K562 (cell line): ENCODE measurements at regions not wholly inside any gene's neighbourhood (a gene's known extent, or its start where the extent isn't known, plus 50 kb on each side); places are given as distances from the start of the nearest gene placed in this dataset.
A peak's percentile ranks its signal among the peaks of the same experiment; 100 is the strongest.

Experiments used
- KLF6 ChIP-seq: fragments of 250-450 bp; sonication (Bioruptor Pico); IDR thresholded peaks from 2 replicates; pipeline ENCODE4 v1.4.0; 2020; ENCODE audit warnings: mild to moderate bottlenecking, moderate library complexity, borderline replicate concordance
- LCOR ChIP-seq: sonication (generic); formaldehyde crosslinking; IDR thresholded peaks from 2 replicates; pipeline ENCODE4 v1.8.0; 2022; ENCODE audit warnings: mild to moderate bottlenecking, missing genetic modification reagents
- NFXL1 ChIP-seq: fragments of 450-650 bp; formaldehyde crosslinking; IDR thresholded peaks from 2 replicates; pipeline ENCODE4 v1.4.0; 2021; ENCODE audit warnings: mild to moderate bottlenecking
- PHB2 ChIP-seq: fragments of 450-650 bp; IDR thresholded peaks from 2 replicates; pipeline ENCODE4 v1.6.1; 2017; ENCODE audit warnings: low read depth
- POLR2AphosphoS2 ChIP-seq: IDR thresholded peaks from 2 replicates; pipeline ENCODE4 v1.6.1; 2012; ENCODE audit warnings: low read length, improper control_type of control experiment
- RAD21 ChIP-seq, 2 experiments: fragments of 250-450 bp in 1 of 2; fragments of 450-650 bp in 1 of 2; sonication (Bioruptor Pico) in 1 of 2; formaldehyde crosslinking in 1 of 2; IDR thresholded peaks in 1 of 2; conservative IDR thresholded peaks in 1 of 2; 2 replicates each; pipeline versions ENCODE4 v1.4.0 to v1.8.0; 2020 to 2022; ENCODE audit warnings: mild to moderate bottlenecking in 2 of 2, moderate library complexity in 1 of 2
- RAD51 ChIP-seq: fragments of 450-650 bp; IDR thresholded peaks from 2 replicates; pipeline ENCODE4 v1.7.1; 2016; ENCODE audit warnings: low read depth, mild to moderate bottlenecking, borderline replicate concordance
- TCF3 ChIP-seq: sonication (generic); formaldehyde crosslinking; IDR thresholded peaks from 2 replicates; pipeline ENCODE4 v1.4.0; 2020; ENCODE audit warnings: mild to moderate bottlenecking, missing genetic modification reagents
- XRCC3 ChIP-seq: fragments of 450-650 bp; IDR thresholded peaks from 2 replicates; pipeline ENCODE4 v1.6.1; 2017; ENCODE audit warnings: mild to moderate bottlenecking, moderate library complexity
- ZNF212 ChIP-seq: fragments of 450-650 bp; formaldehyde crosslinking; IDR thresholded peaks from 2 replicates; pipeline ENCODE4 v1.4.0; 2020; ENCODE audit warnings: mild to moderate bottlenecking
- ZNF263 ChIP-seq: sonication (generic); formaldehyde crosslinking; IDR thresholded peaks from 2 replicates; pipeline ENCODE4 v1.8.0; 2022; ENCODE audit warnings: mild to moderate bottlenecking, missing genetic modification reagents, borderline replicate concordance
- ZNF644 ChIP-seq: fragments of 200-800 bp; sonication (Bioruptor generic); IDR thresholded peaks from 2 replicates; pipeline ENCODE4 v1.6.1; 2016; ENCODE audit warnings: low read depth, missing genetic modification characterization, missing compliant biosample characterization
- TF ChIP-seq, protein P1 (sequence below): fragments of 450-650 bp; IDR thresholded peaks from one replicate; pipeline ENCODE4 v1.6.1; 2018; ENCODE audit warnings: mild to moderate bottlenecking, moderate library complexity; ENCODE audit not compliant: partially characterized antibody
- TF ChIP-seq, protein P2 (sequence below), 2 experiments: fragments of 450-650 bp in 1 of 2; sonication (generic) in 1 of 2; formaldehyde crosslinking in 1 of 2; IDR thresholded peaks; 2 replicates each; pipeline versions ENCODE4 v1.7.1 to v1.9.0; 2016 to 2022; ENCODE audit warnings: inconsistent platforms in 1 of 2, mild to moderate bottlenecking in 1 of 2, missing genetic modification reagents in 1 of 2
- TF ChIP-seq, protein P3 (sequence below), 3 experiments: IDR thresholded peaks in 2 of 3; conservative IDR thresholded peaks in 1 of 3; 2 replicates each; pipeline ENCODE4 v1.5.1; 2011 to 2012; ENCODE audit warnings: low read length in 3 of 3, mild to moderate bottlenecking in 3 of 3, control low read depth in 2 of 3, improper control_type of control experiment in 1 of 3, inconsistent platforms in 1 of 3, low read depth in 1 of 3, mixed read lengths in 1 of 3, moderate library complexity in 1 of 3; ENCODE audit not compliant: insufficient read depth in 2 of 3

DNA sequence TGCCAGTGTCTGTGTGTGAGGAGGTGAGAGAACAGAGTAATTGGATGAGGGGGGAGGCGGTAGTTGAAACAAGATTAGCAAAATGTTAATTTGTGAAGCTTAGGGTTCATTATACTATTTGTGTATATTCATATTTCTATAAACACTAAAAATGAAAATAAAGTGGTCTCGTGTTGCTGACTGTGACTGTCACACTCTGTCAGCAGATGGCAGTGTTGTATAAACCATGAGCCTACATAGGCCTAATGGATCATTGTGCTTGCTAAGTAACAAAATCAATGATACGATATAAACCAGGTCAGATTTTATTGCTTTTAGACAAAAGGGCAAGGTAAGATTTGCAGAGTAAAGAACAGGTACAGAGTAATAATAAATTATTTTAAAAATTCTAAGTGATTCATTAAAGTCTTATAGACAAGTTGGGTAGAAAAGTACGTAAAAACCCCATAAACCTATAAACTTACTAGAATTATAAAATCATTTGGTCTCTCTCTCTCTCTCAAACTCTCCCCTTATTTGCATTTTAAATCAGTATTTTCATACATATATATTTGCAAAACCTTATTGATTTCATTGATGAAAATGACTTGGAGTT lies 182.7 kb downstream of the RPIA start (continued):
- TF ChIP-seq RAD21 (CRISPR knock-in tag; conservative IDR thresholded peaks at IDR 0.05 in 1 of 2, IDR thresholded peaks at IDR 0.05 in 1 of 2) (peak; percentile 67 to 78), ZNF263 (CRISPR knock-in tag) (no peak), NFXL1 (CRISPR knock-in tag) (no peak), LCOR (CRISPR knock-in tag) (no peak), ZNF644 (tag) (no peak), PHB2 (no peak), KLF6 (CRISPR knock-in tag) (no peak), POLR2AphosphoS2 (no peak), TCF3 (CRISPR knock-in tag) (no peak), RAD51 (no peak), ZNF212 (no peak), XRCC3 (no peak)
- TF ChIP-seq, protein P1, sequence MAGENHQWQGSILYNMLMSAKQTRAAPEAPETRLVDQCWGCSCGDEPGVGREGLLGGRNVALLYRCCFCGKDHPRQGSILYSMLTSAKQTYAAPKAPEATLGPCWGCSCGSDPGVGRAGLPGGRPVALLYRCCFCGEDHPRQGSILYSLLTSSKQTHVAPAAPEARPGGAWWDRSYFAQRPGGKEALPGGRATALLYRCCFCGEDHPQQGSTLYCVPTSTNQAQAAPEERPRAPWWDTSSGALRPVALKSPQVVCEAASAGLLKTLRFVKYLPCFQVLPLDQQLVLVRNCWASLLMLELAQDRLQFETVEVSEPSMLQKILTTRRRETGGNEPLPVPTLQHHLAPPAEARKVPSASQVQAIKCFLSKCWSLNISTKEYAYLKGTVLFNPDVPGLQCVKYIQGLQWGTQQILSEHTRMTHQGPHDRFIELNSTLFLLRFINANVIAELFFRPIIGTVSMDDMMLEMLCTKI: no peak
- TF ChIP-seq, protein P2, sequence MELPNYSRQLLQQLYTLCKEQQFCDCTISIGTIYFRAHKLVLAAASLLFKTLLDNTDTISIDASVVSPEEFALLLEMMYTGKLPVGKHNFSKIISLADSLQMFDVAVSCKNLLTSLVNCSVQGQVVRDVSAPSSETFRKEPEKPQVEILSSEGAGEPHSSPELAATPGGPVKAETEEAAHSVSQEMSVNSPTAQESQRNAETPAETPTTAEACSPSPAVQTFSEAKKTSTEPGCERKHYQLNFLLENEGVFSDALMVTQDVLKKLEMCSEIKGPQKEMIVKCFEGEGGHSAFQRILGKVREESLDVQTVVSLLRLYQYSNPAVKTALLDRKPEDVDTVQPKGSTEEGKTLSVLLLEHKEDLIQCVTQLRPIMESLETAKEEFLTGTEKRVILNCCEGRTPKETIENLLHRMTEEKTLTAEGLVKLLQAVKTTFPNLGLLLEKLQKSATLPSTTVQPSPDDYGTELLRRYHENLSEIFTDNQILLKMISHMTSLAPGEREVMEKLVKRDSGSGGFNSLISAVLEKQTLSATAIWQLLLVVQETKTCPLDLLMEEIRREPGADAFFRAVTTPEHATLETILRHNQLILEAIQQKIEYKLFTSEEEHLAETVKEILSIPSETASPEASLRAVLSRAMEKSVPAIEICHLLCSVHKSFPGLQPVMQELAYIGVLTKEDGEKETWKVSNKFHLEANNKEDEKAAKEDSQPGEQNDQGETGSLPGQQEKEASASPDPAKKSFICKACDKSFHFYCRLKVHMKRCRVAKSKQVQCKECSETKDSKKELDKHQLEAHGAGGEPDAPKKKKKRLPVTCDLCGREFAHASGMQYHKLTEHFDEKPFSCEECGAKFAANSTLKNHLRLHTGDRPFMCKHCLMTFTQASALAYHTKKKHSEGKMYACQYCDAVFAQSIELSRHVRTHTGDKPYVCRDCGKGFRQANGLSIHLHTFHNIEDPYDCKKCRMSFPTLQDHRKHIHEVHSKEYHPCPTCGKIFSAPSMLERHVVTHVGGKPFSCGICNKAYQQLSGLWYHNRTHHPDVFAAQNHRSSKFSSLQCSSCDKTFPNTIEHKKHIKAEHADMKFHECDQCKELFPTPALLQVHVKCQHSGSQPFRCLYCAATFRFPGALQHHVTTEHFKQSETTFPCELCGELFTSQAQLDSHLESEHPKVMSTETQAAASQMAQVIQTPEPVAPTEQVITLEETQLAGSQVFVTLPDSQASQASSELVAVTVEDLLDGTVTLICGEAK (IDR thresholded peaks at IDR 0.05): no peak
- TF ChIP-seq, protein P2 (CRISPR knock-in tag; IDR thresholded peaks at IDR 0.05): no peak
- TF ChIP-seq, protein P3, sequence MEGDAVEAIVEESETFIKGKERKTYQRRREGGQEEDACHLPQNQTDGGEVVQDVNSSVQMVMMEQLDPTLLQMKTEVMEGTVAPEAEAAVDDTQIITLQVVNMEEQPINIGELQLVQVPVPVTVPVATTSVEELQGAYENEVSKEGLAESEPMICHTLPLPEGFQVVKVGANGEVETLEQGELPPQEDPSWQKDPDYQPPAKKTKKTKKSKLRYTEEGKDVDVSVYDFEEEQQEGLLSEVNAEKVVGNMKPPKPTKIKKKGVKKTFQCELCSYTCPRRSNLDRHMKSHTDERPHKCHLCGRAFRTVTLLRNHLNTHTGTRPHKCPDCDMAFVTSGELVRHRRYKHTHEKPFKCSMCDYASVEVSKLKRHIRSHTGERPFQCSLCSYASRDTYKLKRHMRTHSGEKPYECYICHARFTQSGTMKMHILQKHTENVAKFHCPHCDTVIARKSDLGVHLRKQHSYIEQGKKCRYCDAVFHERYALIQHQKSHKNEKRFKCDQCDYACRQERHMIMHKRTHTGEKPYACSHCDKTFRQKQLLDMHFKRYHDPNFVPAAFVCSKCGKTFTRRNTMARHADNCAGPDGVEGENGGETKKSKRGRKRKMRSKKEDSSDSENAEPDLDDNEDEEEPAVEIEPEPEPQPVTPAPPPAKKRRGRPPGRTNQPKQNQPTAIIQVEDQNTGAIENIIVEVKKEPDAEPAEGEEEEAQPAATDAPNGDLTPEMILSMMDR (IDR thresholded peaks at IDR 0.05 in 2 of 3, conservative IDR thresholded peaks at IDR 0.05 in 1 of 3; ENCODE audit: insufficient read depth in 2 of 3, low read depth in 1 of 3, low read length in 3 of 3): peak; percentile 71 to 88 (median 73)
